Inflammatory macrophage (primary cell): ENCODE measurements at regions not wholly inside any gene's neighbourhood (a gene's known extent, or its start where the extent isn't known, plus 50 kb on each side); places are given as distances from the start of the nearest gene placed in this dataset.
"Not testable (repeated sequence)": the region's sequence is repeated elsewhere in the genome, so short reads cannot be mapped to it uniquely, and the experiment has no call there.

Experiments used
- DNase-seq, 2 donors: peaks; one replicate each; pipeline ENCODE4 v3.0.0-alpha.2; 2020 to 2022

DNA sequence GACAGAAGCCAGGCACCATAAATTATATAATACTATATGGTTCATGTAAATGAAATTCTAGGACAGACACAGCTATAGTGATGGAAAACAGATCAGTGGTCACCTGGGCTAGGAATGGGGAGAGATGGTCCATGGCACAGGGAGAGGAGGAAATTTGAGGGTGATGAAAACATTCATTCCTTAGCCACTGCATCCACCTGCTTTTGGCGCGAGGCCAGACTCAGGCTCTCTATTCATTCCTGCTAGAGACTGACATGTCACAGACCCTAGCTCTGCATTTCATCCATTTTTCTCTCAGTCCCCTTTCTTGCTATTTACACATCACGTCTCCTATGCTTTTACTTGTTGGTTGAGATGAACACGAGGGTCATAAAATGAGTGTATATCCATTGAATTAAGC is 628.3 kb upstream of the SLC10A2 start:
- DNase-seq: no peak

DNA sequence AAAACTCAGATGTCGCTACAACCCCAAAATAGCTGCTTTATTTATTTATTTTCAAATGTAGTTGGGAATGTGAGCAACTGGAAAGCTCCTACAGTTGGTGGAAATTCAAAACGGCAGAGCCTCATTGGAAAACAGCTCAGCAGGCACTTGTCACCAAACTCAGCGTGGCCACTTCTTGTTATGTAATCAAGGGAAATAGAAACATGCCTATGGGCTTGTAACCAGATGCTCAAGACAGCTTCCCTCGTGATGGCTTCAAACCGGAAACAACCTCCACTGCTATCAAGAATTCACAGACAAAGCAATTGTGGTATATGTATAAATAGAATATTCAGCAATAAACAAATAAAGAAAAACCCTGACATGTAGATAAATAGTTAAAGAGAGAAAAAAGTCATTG is 627.8 kb upstream of the SLC10A2 start:
- DNase-seq: no peak

GRCh38 chr13:103692442-103692841 is 626.2 kb upstream of the SLC10A2 start:
- DNase-seq: no peak

DNA sequence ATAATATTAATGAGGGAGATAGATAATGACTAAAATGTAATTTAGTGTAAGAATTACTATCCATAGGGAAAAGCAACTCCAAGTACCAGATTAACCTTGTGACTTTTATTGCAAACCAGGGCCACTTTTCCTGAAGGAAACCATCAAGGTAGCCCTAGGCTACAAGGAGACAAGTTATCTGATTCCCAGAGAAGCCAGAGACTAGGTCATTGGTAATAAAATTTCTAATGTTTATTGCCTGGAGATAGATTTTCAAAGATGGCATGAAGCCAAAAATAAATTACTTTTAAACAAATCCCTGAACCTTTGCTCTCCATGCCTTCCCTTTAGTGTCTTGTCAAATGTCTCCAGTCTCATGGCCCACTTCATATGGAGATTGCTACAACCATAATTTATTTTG is 610.1 kb upstream of the SLC10A2 start:
- DNase-seq: no peak

DNA sequence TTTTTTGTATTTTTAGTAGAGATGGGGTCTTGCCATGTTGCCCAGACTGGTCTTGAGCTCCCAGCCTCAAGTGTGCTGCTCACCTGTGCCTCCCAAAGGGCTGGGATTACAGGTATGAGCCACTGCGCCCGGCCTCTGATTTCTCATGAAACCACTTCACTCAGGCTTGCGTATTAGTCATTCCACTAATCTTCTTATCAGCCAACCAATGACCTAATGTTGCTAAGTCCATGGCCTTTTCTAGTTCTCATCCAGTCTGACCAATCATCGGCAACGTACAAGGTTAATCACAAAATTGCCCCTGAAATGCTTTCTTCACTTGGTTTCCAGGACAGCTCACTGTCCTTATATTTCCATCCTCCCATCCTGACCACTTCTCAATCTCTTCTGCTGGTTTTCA is 605.3 kb upstream of the SLC10A2 start:
- no peak for DNase-seq

GRCh38 chr13:103663996-103664395 is 597.8 kb upstream of the SLC10A2 start:
- DNase-seq: no peak

GRCh38 chr13:103656311-103656710 is 590.1 kb upstream of the SLC10A2 start:
- no peak for DNase-seq

- no peak for DNase-seq
These were observed 574.4 kb upstream of the SLC10A2 start for GRCh38 chr13:103640606-103641005.

DNA sequence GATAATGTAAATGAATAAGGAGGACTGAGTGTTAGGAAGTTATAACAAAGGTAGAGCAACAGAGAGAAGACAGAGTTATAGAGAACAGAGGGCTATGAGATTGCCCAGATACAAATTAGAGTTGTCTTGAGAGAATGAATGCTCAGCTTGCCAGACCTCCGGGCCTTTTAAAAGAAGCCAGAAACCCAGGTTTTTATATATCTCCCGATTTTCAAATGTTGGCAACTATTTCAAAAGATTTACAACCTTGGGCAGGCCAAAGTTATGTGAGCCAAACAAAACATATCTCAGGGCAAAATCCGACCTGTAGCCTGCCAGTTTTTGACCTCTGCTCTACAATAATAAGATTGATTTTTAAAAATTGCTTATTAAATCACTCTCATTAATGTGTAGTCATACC is 573.1 kb upstream of the SLC10A2 start:
- DNase-seq: no peak

DNA sequence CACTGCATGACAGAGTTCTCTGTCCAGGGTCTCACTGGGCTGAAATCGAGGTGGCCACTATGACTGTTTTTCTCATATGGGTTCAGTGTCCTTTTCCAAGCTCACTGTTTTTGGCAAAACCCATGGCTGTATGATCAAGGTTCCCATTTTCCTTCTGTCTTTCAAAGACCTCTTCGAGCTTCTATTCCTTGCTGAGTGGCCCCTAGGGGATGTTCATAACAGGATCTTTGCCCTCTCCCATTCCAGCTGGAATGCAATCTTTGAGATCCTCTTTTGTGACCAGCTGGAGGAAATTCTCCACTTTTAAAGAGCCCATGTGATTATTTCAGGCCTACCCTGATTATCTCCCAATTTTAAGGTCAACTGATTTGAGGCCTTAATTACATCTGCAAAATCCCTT is 572.5 kb upstream of the SLC10A2 start:
- DNase-seq: no peak

- DNase-seq: no peak
These were observed 567.8 kb upstream of the SLC10A2 start for GRCh38 chr13:103634066-103634465.

GRCh38 chr13:103625194-103625593 is 559.0 kb upstream of the SLC10A2 start:
- DNase-seq: no peak

DNA sequence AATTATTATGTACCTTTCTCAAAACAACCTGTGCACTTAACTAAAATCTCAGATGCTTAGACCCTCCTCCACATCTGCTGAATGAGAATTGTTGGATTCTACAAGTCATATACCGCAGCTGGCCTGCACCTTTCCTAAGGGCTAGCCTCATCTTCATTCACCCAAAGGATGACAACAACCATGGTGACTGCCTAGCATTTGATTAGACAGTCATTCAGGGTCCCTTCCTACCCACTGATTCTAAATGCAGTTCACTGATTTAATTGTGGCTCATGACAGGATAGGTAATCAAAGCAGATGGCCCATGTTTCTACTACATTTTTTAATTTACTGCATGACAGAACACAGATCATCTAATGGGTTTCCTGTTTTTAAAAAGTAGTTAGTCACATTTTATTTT is 551.9 kb upstream of the SLC10A2 start:
- DNase-seq: no peak

- no peak for DNase-seq
These were observed 549.6 kb upstream of the SLC10A2 start for GRCh38 chr13:103615771-103616170.

- DNase-seq: no peak
These were observed 548.5 kb upstream of the SLC10A2 start for GRCh38 chr13:103614761-103615160.

DNA sequence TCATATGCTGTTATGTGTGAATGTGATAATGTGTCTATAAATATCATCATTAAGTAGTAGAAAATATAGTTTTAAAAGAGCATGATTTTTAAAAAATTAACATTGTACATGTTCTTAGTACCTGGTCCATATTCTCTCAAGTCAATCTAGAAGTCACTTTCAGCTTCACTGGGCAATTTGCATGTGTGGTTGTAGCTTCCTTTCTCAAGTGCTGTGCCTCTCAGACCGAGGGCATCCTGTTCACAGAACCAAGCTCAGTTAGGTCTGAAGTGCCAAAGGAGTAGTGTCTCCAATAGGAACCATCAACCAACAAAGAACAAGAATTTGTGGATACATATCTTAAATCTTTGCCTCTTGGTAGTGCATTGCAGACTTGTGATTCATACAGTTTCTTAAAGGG is 541.8 kb upstream of the SLC10A2 start:
- no peak for DNase-seq

GRCh38 chr13:103605546-103606326 is 539.5 kb upstream of the SLC10A2 start:
- no peak for DNase-seq

DNA sequence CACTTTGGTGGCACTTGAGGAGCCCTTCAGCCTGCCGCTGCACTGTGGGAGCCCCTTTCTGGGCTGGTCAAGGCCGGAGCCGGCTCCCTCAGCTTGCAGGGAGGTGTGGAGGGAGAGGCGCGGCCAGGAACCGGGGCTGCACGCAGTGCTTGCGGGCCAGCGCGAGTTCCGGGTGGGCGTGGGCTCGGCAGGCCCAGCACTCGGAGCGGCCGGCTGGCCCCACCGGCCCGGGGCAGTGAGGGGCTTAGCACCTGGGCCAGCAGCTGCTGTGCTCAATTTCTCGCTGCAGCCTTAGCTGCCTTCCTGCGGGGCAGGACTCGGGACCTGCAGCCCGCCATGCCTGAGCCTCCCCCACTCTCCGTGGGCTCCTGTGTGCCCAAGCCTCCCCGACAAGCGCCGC is 533.7 kb upstream of the SLC10A2 start:
- DNase-seq: not testable (repeated sequence)

GRCh38 chr13:103598671-103599070 is 532.5 kb upstream of the SLC10A2 start:
- no peak for DNase-seq

DNA sequence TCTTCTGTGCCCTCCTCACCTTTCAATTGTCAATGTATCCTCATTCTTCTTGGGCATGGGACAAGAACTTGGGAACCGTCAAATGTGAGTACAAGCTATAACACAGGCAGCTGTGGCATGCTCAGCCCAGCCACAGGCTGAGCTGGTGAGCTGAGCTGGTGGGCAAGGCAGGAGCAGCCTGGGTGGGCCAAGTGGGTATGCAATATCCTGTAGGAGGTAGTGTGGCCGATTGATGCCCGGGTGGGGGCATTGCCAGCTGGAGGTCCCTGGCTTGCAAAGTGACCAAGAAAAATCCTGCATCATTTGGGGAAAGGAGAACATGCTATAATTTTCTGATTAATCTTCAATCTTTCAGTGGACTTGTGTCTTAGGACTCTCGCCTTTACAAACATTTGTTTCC is 507.2 kb upstream of the SLC10A2 start:
- no peak for DNase-seq

GRCh38 chr13:103568314-103568713 is 502.1 kb upstream of the SLC10A2 start:
- no peak for DNase-seq

- no peak for DNase-seq
These were observed 491.7 kb upstream of the SLC10A2 start for GRCh38 chr13:103557878-103558277.

DNA sequence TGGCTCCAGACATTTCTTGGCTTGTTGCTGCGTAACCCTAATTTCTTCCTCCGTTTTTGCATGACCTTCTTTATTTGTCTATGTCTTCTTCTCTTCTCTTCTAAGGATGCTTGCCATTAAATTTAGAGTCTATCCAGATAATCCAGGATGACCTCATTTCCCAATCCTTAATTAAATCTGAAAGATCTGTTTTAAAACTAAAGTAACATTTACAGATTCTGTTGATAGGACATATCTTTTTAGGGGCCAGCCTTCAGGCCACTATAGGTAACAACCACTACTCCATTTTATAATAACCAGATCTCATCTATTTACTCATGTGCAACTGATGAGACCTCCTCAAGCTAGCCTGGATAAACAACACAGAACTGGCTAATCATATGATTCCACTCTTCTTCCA is 490.5 kb upstream of the SLC10A2 start:
- DNase-seq: no peak

GRCh38 chr13:103547914-103548313 is 481.7 kb upstream of the SLC10A2 start:
- no peak for DNase-seq

GRCh38 chr13:103546271-103546670 is 480.1 kb upstream of the SLC10A2 start:
- DNase-seq: no peak
